ENCODE measurements at regions not wholly inside any gene's neighbourhood (a gene's known extent, or its start where the extent isn't known, plus 50 kb on each side); places are given as distances from the start of the nearest gene placed in this dataset.

DNA sequence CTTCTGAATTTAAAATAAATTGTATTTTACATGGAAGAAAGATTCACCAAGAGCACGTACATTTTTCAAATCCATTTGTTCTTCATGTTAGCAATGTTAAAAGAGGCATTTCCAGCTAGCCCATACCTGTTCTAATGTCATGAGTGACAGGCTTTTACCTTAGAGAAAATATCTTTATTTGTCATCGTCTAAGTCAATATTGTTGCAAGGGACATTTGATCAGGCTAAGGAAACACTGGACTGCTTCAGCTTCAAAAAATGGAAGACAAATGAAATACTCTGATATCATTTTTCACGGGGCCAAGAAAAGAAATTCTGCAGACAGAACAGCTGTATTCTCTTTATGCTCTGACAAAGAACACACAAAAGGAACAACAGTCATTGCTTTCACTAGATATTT is 207.7 kb downstream of the RCHY1 start:
- H2BK15ac ChIP-seq (ENCODE audit: low read depth, low read length): no peak overlapping the region
- Mint-ChIP-seq H3K27ac (no peak overlapping the region), H3K4me3 (no peak overlapping the region), H3K9me3 (peaks cover 9 to 18% of the 10 kb centered on the region in 2 experiments), H3K36me3 (ENCODE audit: insufficient read depth in 1 of 3, low read depth in 3 of 3) (peaks cover 0 to 5% (median 3%) of the 10 kb centered on the region in 3 experiments; a peak in 5 of 7 replicates), H3K27me3 (ENCODE audit: low read depth) (no peaks in the 10 kb centered on the region; the same call in 1 of the 2 replicates), H3K4me1 (peaks cover 4% of the 10 kb centered on the region in 2 experiments; a peak in 3 of 4 replicates)
- no peaks in the 10 kb centered on the region for H3K4me1 ChIP-seq (ENCODE audit: insufficient read depth, low read length)
- H3K4ac ChIP-seq (ENCODE audit: low read depth, low read length): no peak overlapping the region
- H3K79me1 ChIP-seq (ENCODE audit: insufficient read depth, low read depth, low read length, poor library complexity, severe bottlenecking): no peaks in the 10 kb centered on the region
- H3K23me2 ChIP-seq (ENCODE audit: insufficient read length, low read depth, low read length, poor library complexity, severe bottlenecking): no peaks in the 10 kb centered on the region
- no peak overlapping the region for H2BK5ac ChIP-seq (ENCODE audit: insufficient read length, low read length)
- no peaks in the 10 kb centered on the region for H3K27me3 ChIP-seq (ENCODE audit: insufficient read depth, low read length)
- H2BK12ac ChIP-seq (ENCODE audit: insufficient read length, low read depth, low read length): no peak overlapping the region
- H4K20me1 ChIP-seq (ENCODE audit: control insufficient read depth, insufficient read depth, insufficient read length): no peaks in the 10 kb centered on the region
- no peak overlapping the region for H3K18ac ChIP-seq (ENCODE audit: insufficient read length, low read depth, low read length)
- H3K27ac ChIP-seq (ENCODE audit: insufficient read length, low read depth, low read length): no peak overlapping the region
- WGBS (ENCODE audit: extremely low coverage, insufficient read length, low lambda C conversion rate): no CpG with 5 or more reads among the region's 3 CpGs
- no peak for DNase-seq
- H2BK20ac ChIP-seq (ENCODE audit: low read depth, low read length, poor library complexity, severe bottlenecking): no peak overlapping the region
- H4K8ac ChIP-seq (replicated peaks; ENCODE audit: insufficient read length, low read depth, low read length): no peak overlapping the region
- H4K91ac ChIP-seq (ENCODE audit: insufficient read length, low read depth, low read length): no peak overlapping the region
- no peak overlapping the region for H3T11ph ChIP-seq (ENCODE audit: low read length)
- no peak overlapping the region for H3K9ac ChIP-seq (ENCODE audit: extremely low read depth, insufficient read length, low read length)
- no peak overlapping the region for H2BK120ac ChIP-seq (ENCODE audit: low read depth, low read length, poor library complexity, severe bottlenecking)
- no peak overlapping the region for H4K5ac ChIP-seq (ENCODE audit: insufficient read length, low read depth, low read length)
- H3K4me2 ChIP-seq (ENCODE audit: insufficient read depth, insufficient read length, low read length): no peak overlapping the region
- no peak overlapping the region for H3K14ac ChIP-seq (ENCODE audit: insufficient read depth, low read length)
- H3K79me2 ChIP-seq (ENCODE audit: insufficient read depth, low read length): no peaks in the 10 kb centered on the region
- peaks cover 4% of the 10 kb centered on the region for H3K9me3 ChIP-seq (ENCODE audit: control insufficient read depth, low read depth, low read length)
- TF ChIP-seq, protein P1, sequence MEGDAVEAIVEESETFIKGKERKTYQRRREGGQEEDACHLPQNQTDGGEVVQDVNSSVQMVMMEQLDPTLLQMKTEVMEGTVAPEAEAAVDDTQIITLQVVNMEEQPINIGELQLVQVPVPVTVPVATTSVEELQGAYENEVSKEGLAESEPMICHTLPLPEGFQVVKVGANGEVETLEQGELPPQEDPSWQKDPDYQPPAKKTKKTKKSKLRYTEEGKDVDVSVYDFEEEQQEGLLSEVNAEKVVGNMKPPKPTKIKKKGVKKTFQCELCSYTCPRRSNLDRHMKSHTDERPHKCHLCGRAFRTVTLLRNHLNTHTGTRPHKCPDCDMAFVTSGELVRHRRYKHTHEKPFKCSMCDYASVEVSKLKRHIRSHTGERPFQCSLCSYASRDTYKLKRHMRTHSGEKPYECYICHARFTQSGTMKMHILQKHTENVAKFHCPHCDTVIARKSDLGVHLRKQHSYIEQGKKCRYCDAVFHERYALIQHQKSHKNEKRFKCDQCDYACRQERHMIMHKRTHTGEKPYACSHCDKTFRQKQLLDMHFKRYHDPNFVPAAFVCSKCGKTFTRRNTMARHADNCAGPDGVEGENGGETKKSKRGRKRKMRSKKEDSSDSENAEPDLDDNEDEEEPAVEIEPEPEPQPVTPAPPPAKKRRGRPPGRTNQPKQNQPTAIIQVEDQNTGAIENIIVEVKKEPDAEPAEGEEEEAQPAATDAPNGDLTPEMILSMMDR (conservative IDR thresholded peaks at IDR 0.05): no peak
- H2AK5ac ChIP-seq (ENCODE audit: insufficient read length, low read length): no peak overlapping the region
- no peak overlapping the region for H2AFZ ChIP-seq (ENCODE audit: low read length)
- H3K23ac ChIP-seq (ENCODE audit: insufficient read length, low read depth, low read length): no peak overlapping the region
- no peak overlapping the region for H3K56ac ChIP-seq (ENCODE audit: insufficient read length, low read depth, low read length)

Measured in H9 (cell line).